CD14-positive monocyte (primary cell): ENCODE measurements at regions not wholly inside any gene's neighbourhood (a gene's known extent, or its start where the extent isn't known, plus 50 kb on each side); places are given as distances from the start of the nearest gene placed in this dataset.

Experiments
- DNase-seq, 3 donors: peaks; one replicate each; pipeline ENCODE4 v3.0.0-alpha.2; 2011 to 2022
- H2AFZ ChIP-seq: 2 replicates; pipeline ENCODE4 v1.6.0; 2012; ENCODE audit warnings: mild to moderate bottlenecking, low read depth, low read length, inconsistent platforms; ENCODE audit not compliant: insufficient read depth, poor library complexity, severe bottlenecking
- H3K27ac ChIP-seq, 2 donors: 1 replicate in 1 of 2; 2 replicates in 1 of 2; pipeline ENCODE4 v1.5.1; 2012 to 2013; ENCODE audit warnings: low read length in 2 of 2, control low read depth in 1 of 2, inconsistent platforms in 1 of 2, low read depth in 1 of 2, mild to moderate bottlenecking in 1 of 2
- H3K27me3 ChIP-seq, 2 donors: one replicate each; pipeline versions ENCODE4 v1.6.0 to v1.6.1; 2011 to 2013; ENCODE audit warnings: low read length in 2 of 2; ENCODE audit not compliant: control insufficient read depth in 2 of 2, insufficient read depth in 2 of 2
- H3K36me3 ChIP-seq, 2 donors: replicated peaks in 1 of 2; 1 replicate in 1 of 2; 2 replicates in 1 of 2; pipeline versions ENCODE4 v1.5.1 to v1.6.1; 2012 to 2013; ENCODE audit warnings: low read length in 2 of 2, control low read depth in 1 of 2, inconsistent platforms in 1 of 2, mild to moderate bottlenecking in 1 of 2; ENCODE audit not compliant: insufficient read depth in 2 of 2, control insufficient read depth in 1 of 2
- H3K4me1 ChIP-seq, 2 donors: 1 replicate in 1 of 2; 2 replicates in 1 of 2; pipeline versions ENCODE4 v1.5.1 to v1.6.1; 2012 to 2013; ENCODE audit warnings: low read length in 2 of 2, control low read depth in 1 of 2, inconsistent platforms in 1 of 2, mild to moderate bottlenecking in 1 of 2, moderate library complexity in 1 of 2; ENCODE audit not compliant: insufficient read depth in 2 of 2, control insufficient read depth in 1 of 2
- H3K4me2 ChIP-seq: replicated peaks from 2 replicates; pipeline ENCODE3; 2012; ENCODE audit warnings: low read length, moderate library complexity, mild to moderate bottlenecking; ENCODE audit not compliant: poor library complexity, severe bottlenecking; ENCODE audit errors: extremely low read depth
- H3K4me3 ChIP-seq, 3 experiments: fragments of 200-600 bp in 1 of 3; sonication (generic) in 1 of 3; replicated peaks in 1 of 3; 1 replicate in 2 of 3; 2 replicates in 1 of 3; pipeline ENCODE4 v1.5.1; 2011 to 2013; ENCODE audit warnings: low read length in 3 of 3, mild to moderate bottlenecking in 3 of 3, control low read depth in 2 of 3, low read depth in 2 of 3, inconsistent platforms in 1 of 3, moderate library complexity in 1 of 3
- H3K79me2 ChIP-seq: 2 replicates; pipeline ENCODE4 v1.6.0; 2012; ENCODE audit warnings: mild to moderate bottlenecking, control low read depth, inconsistent platforms, low read length, moderate library complexity; ENCODE audit not compliant: insufficient read depth
- H3K9ac ChIP-seq: 2 replicates; pipeline ENCODE4 v1.6.0; 2017; ENCODE audit warnings: low read length, mild to moderate bottlenecking; ENCODE audit not compliant: insufficient read depth, poor library complexity, severe bottlenecking
- H3K9me3 ChIP-seq, 2 donors: replicated peaks in 1 of 2; 1 replicate in 1 of 2; 2 replicates in 1 of 2; pipeline versions ENCODE4 v1.5.1 to v1.6.1; 2012 to 2013; ENCODE audit warnings: low read length in 2 of 2, control low read depth in 1 of 2; ENCODE audit not compliant: control insufficient read depth in 1 of 2, insufficient read depth in 1 of 2
- H4K20me1 ChIP-seq: 2 replicates; pipeline ENCODE4 v1.6.0; 2012; ENCODE audit warnings: mild to moderate bottlenecking, low read length, control low read depth, moderate library complexity; ENCODE audit not compliant: insufficient read depth
- H3K27ac Mint-ChIP-seq, 7 donors: one replicate each; pipeline ENCODE4 v1.8.0; 2020; ENCODE audit warnings: mild to moderate bottlenecking in 7 of 7, mixed read lengths in 7 of 7, moderate library complexity in 6 of 7, inconsistent platforms in 2 of 7
- H3K27me3 Mint-ChIP-seq, 3 donors: one replicate each; pipeline ENCODE4 v1.8.0; 2021 to 2022; ENCODE audit warnings: low read depth in 3 of 3, mild to moderate bottlenecking in 3 of 3, mixed read lengths in 3 of 3, moderate library complexity in 3 of 3, inconsistent platforms in 1 of 3
- H3K36me3 Mint-ChIP-seq, 2 donors: one replicate each; pipeline ENCODE4 v1.8.0; 2020; ENCODE audit warnings: mixed read lengths in 2 of 2, inconsistent platforms in 1 of 2, mild to moderate bottlenecking in 1 of 2
- H3K4me1 Mint-ChIP-seq: one replicate; pipeline ENCODE4 v1.8.0; 2020; ENCODE audit warnings: mild to moderate bottlenecking, mixed read lengths
- H3K4me3 Mint-ChIP-seq, 2 donors: one replicate each; pipeline ENCODE4 v1.8.0; 2020; ENCODE audit warnings: mild to moderate bottlenecking in 2 of 2, mixed read lengths in 2 of 2, moderate library complexity in 1 of 2
- H3K9me3 Mint-ChIP-seq, 7 donors: one replicate each; pipeline ENCODE4 v1.8.0; 2020 to 2022; ENCODE audit warnings: mixed read lengths in 7 of 7, mild to moderate bottlenecking in 6 of 7, moderate library complexity in 6 of 7, inconsistent platforms in 2 of 7
- CTCF ChIP-seq: fragments of 200-600 bp; IDR thresholded peaks from one replicate; pipeline ENCODE4 v1.8.0; 2022; ENCODE audit warnings: antibody characterized with exemption, mild to moderate bottlenecking
- WGBS: methylation state at CpG from one replicate; pipeline ENCODE4 v1.1.5; 2013; ENCODE audit warnings: missing lambda C conversion rate; ENCODE audit not compliant: insufficient coverage; 5-methylcytosine and 5-hydroxymethylcytosine counted together
- intact Hi-C, 2 donors: fragments of 100-400 bp; cut with micrococcal nuclease; formaldehyde crosslinking; loops; one replicate each; pipeline versions ENCODE4 v1.15.0 to v1.15.1; 2023

GRCh38 chr3:104245261-104245660, 1121.4 kb upstream of the ALCAM start:
- Mint-ChIP-seq H3K4me1 (no peaks in the 10 kb centered on the region), H3K9me3 (peaks cover 0 to 5% (median 3%) of the 10 kb centered on the region in 7 donors), H3K4me3 (no peak overlapping the region), H3K27ac (no peak overlapping the region), H3K36me3 (no peaks in the 10 kb centered on the region), H3K27me3 (peaks cover 0 to 4% (median 0%) of the 10 kb centered on the region in 3 donors)
- H3K4me2 ChIP-seq = no peak overlapping the region
- H3K4me1 ChIP-seq = no peaks in the 10 kb centered on the region
- 67% methylated on average over 3 of the region's 3 CpGs for WGBS
- H3K9ac ChIP-seq = no peak overlapping the region
- intact Hi-C loops = no loop called here
- H3K27ac ChIP-seq = no peak overlapping the region
- no peaks in the 10 kb centered on the region for H3K79me2 ChIP-seq
- no peaks in the 10 kb centered on the region for H3K36me3 ChIP-seq
- no peak for TF ChIP-seq CTCF
- no peaks in the 10 kb centered on the region for H4K20me1 ChIP-seq
- peaks cover 6 to 9% of the 10 kb centered on the region in 2 donors for H3K9me3 ChIP-seq
- no peak overlapping the region for H3K4me3 ChIP-seq
- no peak overlapping the region for H2AFZ ChIP-seq
- no peak for DNase-seq
- no peaks in the 10 kb centered on the region for H3K27me3 ChIP-seq

- no peak overlapping the region for H3K4me2 ChIP-seq
- Mint-ChIP-seq H3K9me3 (peaks cover 0 to 4% (median 3%) of the 10 kb centered on the region in 7 donors), H3K36me3 (no peaks in the 10 kb centered on the region), H3K27me3 (peaks cover 0 to 4% (median 0%) of the 10 kb centered on the region in 3 donors), H3K27ac (no peak overlapping the region), H3K4me1 (no peaks in the 10 kb centered on the region), H3K4me3 (no peak overlapping the region)
- H3K36me3 ChIP-seq = no peaks in the 10 kb centered on the region
- TF ChIP-seq CTCF = no peak
- WGBS = no CpG with 5 or more reads among the region's 2 CpGs
- peaks cover 5 to 6% of the 10 kb centered on the region in 2 donors for H3K9me3 ChIP-seq
- H3K27ac ChIP-seq = no peak overlapping the region
- no peaks in the 10 kb centered on the region for H3K27me3 ChIP-seq
- no peaks in the 10 kb centered on the region for H4K20me1 ChIP-seq
- H3K4me3 ChIP-seq = no peak overlapping the region
- intact Hi-C loops = no loop called here
- no peaks in the 10 kb centered on the region for H3K4me1 ChIP-seq
- no peaks in the 10 kb centered on the region for H3K79me2 ChIP-seq
- H3K9ac ChIP-seq = no peak overlapping the region
- DNase-seq = no peak
- H2AFZ ChIP-seq = no peak overlapping the region
Measured at GRCh38 chr3:104245981-104246380, 1120.7 kb upstream of the ALCAM start.
